ENCODE measurements at regions not wholly inside any gene's neighbourhood (a gene's known extent, or its start where the extent isn't known, plus 50 kb on each side); places are given as distances from the start of the nearest gene placed in this dataset.

- Histone ChIP-seq H4K20me1 (ENCODE audit: insufficient read depth, low read length) (no peaks in the 10 kb centered on the region), H2AFZ (ENCODE audit: low read length) (no peak overlapping the region), H3K9me2 (ENCODE audit: insufficient read depth, low read length) (no peaks in the 10 kb centered on the region), H3K9me3 (ENCODE audit: low read length) (no peaks in the 10 kb centered on the region), H3K4me3 (ENCODE audit: low read depth, low read length, poor library complexity, severe bottlenecking) (no peak overlapping the region), H3K4me1 (ENCODE audit: insufficient read depth, low read length, poor library complexity, severe bottlenecking) (no peaks in the 10 kb centered on the region), H3K79me2 (ENCODE audit: insufficient read depth, low read depth, low read length) (no peaks in the 10 kb centered on the region), H3K4me2 (ENCODE audit: low read length) (no peak overlapping the region), H3K27ac (ENCODE audit: low read depth, low read length, poor library complexity, severe bottlenecking) (no peak overlapping the region), H3K36me3 (ENCODE audit: insufficient read depth, low read length) (no peaks in the 10 kb centered on the region)
- TF ChIP-seq EZH2phosphoT487 (IDR thresholded peaks at IDR 0.05; ENCODE audit: borderline replicate concordance, low read depth, low read length) = no peak
- DNase-seq (ENCODE audit: low spot score) = no peak
- POLR2A ChIA-PET = no interaction called here
- intact Hi-C loops (cut with micrococcal nuclease; ENCODE audit: unreplicated experiment) = no loop called here
- CTCF ChIA-PET (ENCODE audit: unreplicated experiment) = no interaction called here
- BruUV-seq (replicated peaks) = no TSS peak
Observed at GRCh38 chr14:82482345-82482744, 948.7 kb upstream of the SEL1L start.

- H3K9me3 ChIP-seq (ENCODE audit: low read length) = no peaks in the 10 kb centered on the region
- intact Hi-C loops (cut with micrococcal nuclease; ENCODE audit: unreplicated experiment) = no loop called here
- H2AFZ ChIP-seq (ENCODE audit: low read length) = no peak overlapping the region
- no peaks in the 10 kb centered on the region for H3K36me3 ChIP-seq (ENCODE audit: insufficient read depth, low read length)
- no peaks in the 10 kb centered on the region for H3K79me2 ChIP-seq (ENCODE audit: insufficient read depth, low read depth, low read length)
- TF ChIP-seq EZH2phosphoT487 (IDR thresholded peaks at IDR 0.05; ENCODE audit: borderline replicate concordance, low read depth, low read length) (no peak), CTCF (conservative IDR thresholded peaks at IDR 0.05; ENCODE audit: low read length) (no peak)
- BruUV-seq (replicated peaks) = no TSS peak
- no peak for DNase-seq (ENCODE audit: low spot score)
- H3K4me1 ChIP-seq (ENCODE audit: insufficient read depth, low read length, poor library complexity, severe bottlenecking) = no peaks in the 10 kb centered on the region
- H3K4me3 ChIP-seq (ENCODE audit: low read depth, low read length, poor library complexity, severe bottlenecking) = no peak overlapping the region
- no peak overlapping the region for H3K27ac ChIP-seq (ENCODE audit: low read depth, low read length, poor library complexity, severe bottlenecking)
- H3K9me2 ChIP-seq (ENCODE audit: insufficient read depth, low read length) = no peaks in the 10 kb centered on the region
- H4K20me1 ChIP-seq (ENCODE audit: insufficient read depth, low read length) = no peaks in the 10 kb centered on the region
- ChIA-PET POLR2A (no interaction called here), CTCF (ENCODE audit: unreplicated experiment) (no interaction called here)
- H3K4me2 ChIP-seq (ENCODE audit: low read length) = no peak overlapping the region
Observed at GRCh38 chr14:82488473-82488872, 954.8 kb upstream of the SEL1L start.

DNA sequence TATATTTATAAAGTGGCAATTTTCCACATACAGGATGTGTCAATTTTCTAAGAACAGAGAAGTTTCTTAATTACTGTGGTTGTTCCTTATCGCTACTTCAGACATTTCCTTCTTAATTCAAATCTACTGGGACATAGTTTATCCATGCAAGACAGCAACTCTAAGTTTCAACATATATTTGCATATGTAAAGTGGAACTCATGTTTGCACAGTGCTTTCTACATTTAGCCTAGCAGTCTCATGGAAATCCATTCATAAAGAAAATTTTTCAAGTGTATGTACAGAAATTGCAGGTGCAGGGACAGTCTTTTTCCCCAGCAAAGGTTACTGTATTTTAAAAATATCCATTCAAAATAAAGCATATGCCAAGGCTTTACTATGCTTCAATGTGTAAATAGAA is 956.7 kb upstream of the SEL1L start:
- no peak for DNase-seq (ENCODE audit: low spot score)
- BruUV-seq (replicated peaks) = no TSS peak

More for the DNA sequence above, 956.7 kb upstream of the SEL1L start:
- H2AFZ ChIP-seq (ENCODE audit: low read length) = no peak overlapping the region
- no peaks in the 10 kb centered on the region for H3K9me2 ChIP-seq (ENCODE audit: insufficient read depth, low read length)
- H4K20me1 ChIP-seq (ENCODE audit: insufficient read depth, low read length) = no peaks in the 10 kb centered on the region
- H3K36me3 ChIP-seq (ENCODE audit: insufficient read depth, low read length) = no peaks in the 10 kb centered on the region
- H3K79me2 ChIP-seq (ENCODE audit: insufficient read depth, low read depth, low read length) = no peaks in the 10 kb centered on the region
- ChIA-PET POLR2A (no interaction called here), CTCF (ENCODE audit: unreplicated experiment) (no interaction called here)
- no peak overlapping the region for H3K4me2 ChIP-seq (ENCODE audit: low read length)
- no peaks in the 10 kb centered on the region for H3K9me3 ChIP-seq (ENCODE audit: low read length)
- H3K4me1 ChIP-seq (ENCODE audit: insufficient read depth, low read length, poor library complexity, severe bottlenecking) = no peaks in the 10 kb centered on the region
- no peak overlapping the region for H3K4me3 ChIP-seq (ENCODE audit: low read depth, low read length, poor library complexity, severe bottlenecking)
- intact Hi-C loops (cut with micrococcal nuclease; ENCODE audit: unreplicated experiment) = no loop called here
- TF ChIP-seq CTCF (conservative IDR thresholded peaks at IDR 0.05; ENCODE audit: low read length) (no peak), EZH2phosphoT487 (IDR thresholded peaks at IDR 0.05; ENCODE audit: borderline replicate concordance, low read depth, low read length) (no peak)
- no peak overlapping the region for H3K27ac ChIP-seq (ENCODE audit: low read depth, low read length, poor library complexity, severe bottlenecking)

All from OCI-LY7 (cell line).